ENCODE measurements at regions not wholly inside any gene's neighbourhood (a gene's known extent, or its start where the extent isn't known, plus 50 kb on each side); places are given as distances from the start of the nearest gene placed in this dataset.

- DNase-seq (ENCODE audit: low read depth in 4 of 4, low spot score in 2 of 4): no peak
These were observed 316.2 kb upstream of the HTR2A start for GRCh38 chr13:47213047-47213446.

GRCh38 chr13:47211106-47211505, 314.3 kb upstream of the HTR2A start:
- no peak for DNase-seq (ENCODE audit: low read depth in 4 of 4, low spot score in 2 of 4)

- no peak for DNase-seq (ENCODE audit: low read depth in 4 of 4, low spot score in 2 of 4)
These were observed 309.3 kb upstream of the HTR2A start for GRCh38 chr13:47206111-47206510.

GRCh38 chr13:47190696-47191305, 293.9 kb upstream of the HTR2A start:
- no peak for DNase-seq (ENCODE audit: low read depth in 4 of 4, low spot score in 2 of 4)

- no peak for DNase-seq (ENCODE audit: low read depth in 4 of 4, low spot score in 2 of 4)
These were observed 291.9 kb upstream of the HTR2A start for GRCh38 chr13:47188802-47189201.

GRCh38 chr13:47186471-47186870, 289.6 kb upstream of the HTR2A start:
- no peak for DNase-seq (ENCODE audit: low read depth in 4 of 4, low spot score in 2 of 4)

GRCh38 chr13:47184321-47184720, 287.5 kb upstream of the HTR2A start:
- DNase-seq (ENCODE audit: low read depth in 4 of 4, low spot score in 2 of 4): no peak

GRCh38 chr13:47179321-47179720, 282.5 kb upstream of the HTR2A start:
- no peak for DNase-seq (ENCODE audit: low read depth in 4 of 4, low spot score in 2 of 4)

- no peak for DNase-seq (ENCODE audit: low read depth in 4 of 4, low spot score in 2 of 4)
These were observed 281.5 kb upstream of the HTR2A start for GRCh38 chr13:47178090-47178950.

- no peak for DNase-seq (ENCODE audit: low read depth in 4 of 4, low spot score in 2 of 4)
These were observed 278.5 kb upstream of the HTR2A start for GRCh38 chr13:47175172-47175866.

- no peak for DNase-seq (ENCODE audit: low read depth in 4 of 4, low spot score in 2 of 4)
These were observed 274.1 kb upstream of the HTR2A start for GRCh38 chr13:47170971-47171370.

- DNase-seq (ENCODE audit: low read depth in 4 of 4, low spot score in 2 of 4): no peak
These were observed 271.8 kb upstream of the HTR2A start for GRCh38 chr13:47168618-47169017.

GRCh38 chr13:47168066-47168465, 271.2 kb upstream of the HTR2A start:
- no peak for DNase-seq (ENCODE audit: low read depth in 4 of 4, low spot score in 2 of 4)

- no peak for DNase-seq (ENCODE audit: low read depth in 4 of 4, low spot score in 2 of 4)
These were observed 269.5 kb upstream of the HTR2A start for GRCh38 chr13:47166336-47166735.

- DNase-seq (ENCODE audit: low read depth in 4 of 4, low spot score in 2 of 4): no peak
These were observed 263.1 kb upstream of the HTR2A start for GRCh38 chr13:47159853-47160550.

GRCh38 chr13:47158593-47158992, 261.7 kb upstream of the HTR2A start:
- DNase-seq (ENCODE audit: low read depth in 4 of 4, low spot score in 2 of 4): no peak

GRCh38 chr13:47148543-47148942, 251.7 kb upstream of the HTR2A start:
- DNase-seq (ENCODE audit: low read depth in 4 of 4, low spot score in 2 of 4): no peak

GRCh38 chr13:47147812-47148119, 250.9 kb upstream of the HTR2A start:
- no peak for DNase-seq (ENCODE audit: low read depth in 4 of 4, low spot score in 2 of 4)

- DNase-seq (ENCODE audit: low read depth in 4 of 4, low spot score in 2 of 4): no peak
These were observed 250.3 kb upstream of the HTR2A start for GRCh38 chr13:47146991-47147811.

GRCh38 chr13:47146136-47146535, 249.3 kb upstream of the HTR2A start:
- DNase-seq (ENCODE audit: low read depth in 4 of 4, low spot score in 2 of 4): no peak

Measured in left renal cortex interstitium (tissue), 4 donors.